ENCODE measurements at regions not wholly inside any gene's neighbourhood (a gene's known extent, or its start where the extent isn't known, plus 50 kb on each side); places are given as distances from the start of the nearest gene placed in this dataset.

GRCh38 chr7:25329815-25330214 lies 101.5 kb upstream of the NPVF start:
- Histone ChIP-seq H3K4me1 (no peaks in the 10 kb centered on the region), H3K4me3 (no peak overlapping the region), H3K27ac (no peak overlapping the region), H3K27me3 (no peaks in the 10 kb centered on the region), H3K36me3 (no peaks in the 10 kb centered on the region), H3K9me3 (no peaks in the 10 kb centered on the region)
- TF ChIP-seq CTCF (IDR thresholded peaks at IDR 0.05) = no peak
- DNase-seq = no peak
- intact Hi-C loops (cut with DNase I; ENCODE audit: low total_unique reads) = no loop called here

- TF ChIP-seq CTCF (IDR thresholded peaks at IDR 0.05) = no peak
These were observed 105.1 kb upstream of the NPVF start for GRCh38 chr7:25333296-25333928.

GRCh38 chr7:25347360-25348066 lies 119.2 kb upstream of the NPVF start:
- H3K4me1 ChIP-seq = no peaks in the 10 kb centered on the region
- no peaks in the 10 kb centered on the region for H3K9me3 ChIP-seq
- H3K4me3 ChIP-seq = no peak overlapping the region
- no peak for TF ChIP-seq CTCF (IDR thresholded peaks at IDR 0.05)
- no peak for DNase-seq
- peaks cover 0 to 9% of the 10 kb centered on the region in 2 donors for H3K27me3 ChIP-seq
- H3K27ac ChIP-seq = no peak overlapping the region
- no peaks in the 10 kb centered on the region for H3K36me3 ChIP-seq
- intact Hi-C loops (cut with DNase I; ENCODE audit: low total_unique reads) = no loop called here

More at GRCh38 chr7:25333296-25333928, 105.1 kb upstream of the NPVF start:
- Histone ChIP-seq H3K4me3 (no peak overlapping the region), H3K9me3 (no peaks in the 10 kb centered on the region), H3K27ac (no peak overlapping the region), H3K4me1 (no peaks in the 10 kb centered on the region), H3K27me3 (no peaks in the 10 kb centered on the region), H3K36me3 (no peaks in the 10 kb centered on the region)
- no peak for DNase-seq
- intact Hi-C loops (cut with DNase I; ENCODE audit: low total_unique reads) = no loop called here

- Histone ChIP-seq H3K27ac (no peak overlapping the region), H3K9me3 (no peaks in the 10 kb centered on the region), H3K4me3 (no peak overlapping the region), H3K4me1 (no peaks in the 10 kb centered on the region), H3K36me3 (no peaks in the 10 kb centered on the region), H3K27me3 (peaks cover 0 to 9% of the 10 kb centered on the region in 2 donors)
- no peak for TF ChIP-seq CTCF (IDR thresholded peaks at IDR 0.05)
- intact Hi-C loops (cut with DNase I; ENCODE audit: low total_unique reads) = no loop called here
- no peak for DNase-seq
These were observed 119.8 kb upstream of the NPVF start for GRCh38 chr7:25348104-25348503.

GRCh38 chr7:25349283-25350017 lies 121.2 kb upstream of the NPVF start:
- Histone ChIP-seq H3K27me3 (peaks cover 0 to 9% of the 10 kb centered on the region in 2 donors), H3K4me1 (no peaks in the 10 kb centered on the region), H3K27ac (no peak overlapping the region), H3K36me3 (no peaks in the 10 kb centered on the region), H3K4me3 (no peak overlapping the region), H3K9me3 (no peaks in the 10 kb centered on the region)
- intact Hi-C loops (cut with DNase I; ENCODE audit: low total_unique reads) = no loop called here
- TF ChIP-seq CTCF (IDR thresholded peaks at IDR 0.05) = no peak
- DNase-seq = no peak
